22Rv1 (cell line): ENCODE measurements at regions not wholly inside any gene's neighbourhood (a gene's known extent, or its start where the extent isn't known, plus 50 kb on each side); places are given as distances from the start of the nearest gene placed in this dataset.

ENCODE experiments used
- ZFX ChIP-seq: fragments of 450-650 bp; IDR thresholded peaks from 2 replicates; pipeline ENCODE4 v1.6.1; 2017; ENCODE audit warnings: antibody characterized with exemption, borderline replicate concordance
- TF ChIP-seq, protein P1 (sequence below): fragments of 450-650 bp; IDR thresholded peaks from 2 replicates; pipeline ENCODE4 v1.5.1; 2017; ENCODE audit warnings: mild to moderate bottlenecking

DNA sequence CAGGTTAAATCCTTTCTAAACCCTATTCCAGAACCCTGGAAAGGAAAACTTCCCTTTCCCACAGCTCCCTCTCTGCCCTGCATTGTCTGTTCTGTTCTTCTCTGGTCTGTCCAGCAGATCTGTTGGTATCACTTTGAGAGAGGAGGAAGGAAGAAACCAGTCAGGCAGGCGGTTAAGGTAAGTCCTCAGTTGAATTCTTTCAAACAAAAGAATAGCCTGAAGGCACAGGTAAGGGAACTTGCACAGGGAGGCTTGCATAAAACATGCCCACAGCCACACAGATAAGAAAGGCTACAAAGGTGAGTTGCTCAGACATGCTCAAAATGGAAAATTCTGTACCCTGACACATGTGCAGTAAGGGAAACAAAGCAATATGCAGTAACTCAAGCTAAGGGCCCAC is 595.7 kb upstream of the CDH5 start:
- TF ChIP-seq, protein P1, sequence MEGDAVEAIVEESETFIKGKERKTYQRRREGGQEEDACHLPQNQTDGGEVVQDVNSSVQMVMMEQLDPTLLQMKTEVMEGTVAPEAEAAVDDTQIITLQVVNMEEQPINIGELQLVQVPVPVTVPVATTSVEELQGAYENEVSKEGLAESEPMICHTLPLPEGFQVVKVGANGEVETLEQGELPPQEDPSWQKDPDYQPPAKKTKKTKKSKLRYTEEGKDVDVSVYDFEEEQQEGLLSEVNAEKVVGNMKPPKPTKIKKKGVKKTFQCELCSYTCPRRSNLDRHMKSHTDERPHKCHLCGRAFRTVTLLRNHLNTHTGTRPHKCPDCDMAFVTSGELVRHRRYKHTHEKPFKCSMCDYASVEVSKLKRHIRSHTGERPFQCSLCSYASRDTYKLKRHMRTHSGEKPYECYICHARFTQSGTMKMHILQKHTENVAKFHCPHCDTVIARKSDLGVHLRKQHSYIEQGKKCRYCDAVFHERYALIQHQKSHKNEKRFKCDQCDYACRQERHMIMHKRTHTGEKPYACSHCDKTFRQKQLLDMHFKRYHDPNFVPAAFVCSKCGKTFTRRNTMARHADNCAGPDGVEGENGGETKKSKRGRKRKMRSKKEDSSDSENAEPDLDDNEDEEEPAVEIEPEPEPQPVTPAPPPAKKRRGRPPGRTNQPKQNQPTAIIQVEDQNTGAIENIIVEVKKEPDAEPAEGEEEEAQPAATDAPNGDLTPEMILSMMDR: no peak
- no peak for TF ChIP-seq ZFX
